HG03196 (cell line): ENCODE measurements at regions not wholly inside any gene's neighbourhood (a gene's known extent, or its start where the extent isn't known, plus 50 kb on each side); places are given as distances from the start of the nearest gene placed in this dataset.

Source experiments
- ATAC-seq: cut with Tn5 transposase; IDR thresholded peaks from one replicate; pipeline ENCODE4 v1.9.1; 2021; ENCODE audit not compliant: unreplicated experiment

DNA sequence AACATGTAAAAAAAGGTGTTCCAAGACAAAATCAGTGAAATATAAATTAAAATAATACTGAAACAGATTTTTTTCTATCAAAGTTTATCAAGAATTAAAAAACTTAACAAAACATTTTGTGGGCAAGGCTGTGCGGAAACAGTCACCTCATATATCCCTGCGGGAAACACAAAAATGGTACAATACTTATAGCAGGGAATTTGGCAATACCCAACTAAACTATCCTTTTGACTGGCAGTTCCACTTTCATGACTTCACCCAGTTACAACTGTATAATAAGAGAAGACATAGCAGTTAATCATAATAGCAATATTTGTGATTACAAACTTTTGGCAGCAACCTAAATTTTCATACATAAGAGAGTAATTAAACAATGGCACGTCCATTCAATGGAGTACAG, 121.5 kb upstream of the EGLN3 start:
- no peak for ATAC-seq

DNA sequence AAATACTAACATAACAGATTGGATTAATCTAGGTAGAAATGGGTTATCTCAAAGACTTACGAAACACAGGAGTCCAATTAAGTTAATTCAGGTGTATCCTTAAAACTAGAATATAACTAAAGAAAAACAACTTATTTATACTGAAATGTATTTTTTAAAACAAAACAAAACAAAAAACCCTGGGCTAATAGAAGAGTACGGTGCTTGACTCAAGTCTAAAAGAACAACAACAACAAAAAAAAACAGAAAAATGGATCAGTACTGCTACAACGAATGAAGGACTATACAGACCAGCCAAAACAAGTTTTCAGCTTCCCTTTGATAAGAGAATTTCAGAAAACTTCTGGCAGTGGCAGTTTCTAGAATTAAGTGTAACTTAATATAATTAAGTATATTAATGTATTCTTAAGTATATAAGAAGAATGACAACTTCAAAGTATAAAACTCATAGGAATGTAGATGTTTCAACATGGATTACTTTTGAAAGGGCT, 120.1 kb upstream of the EGLN3 start:
- ATAC-seq = no peak

DNA sequence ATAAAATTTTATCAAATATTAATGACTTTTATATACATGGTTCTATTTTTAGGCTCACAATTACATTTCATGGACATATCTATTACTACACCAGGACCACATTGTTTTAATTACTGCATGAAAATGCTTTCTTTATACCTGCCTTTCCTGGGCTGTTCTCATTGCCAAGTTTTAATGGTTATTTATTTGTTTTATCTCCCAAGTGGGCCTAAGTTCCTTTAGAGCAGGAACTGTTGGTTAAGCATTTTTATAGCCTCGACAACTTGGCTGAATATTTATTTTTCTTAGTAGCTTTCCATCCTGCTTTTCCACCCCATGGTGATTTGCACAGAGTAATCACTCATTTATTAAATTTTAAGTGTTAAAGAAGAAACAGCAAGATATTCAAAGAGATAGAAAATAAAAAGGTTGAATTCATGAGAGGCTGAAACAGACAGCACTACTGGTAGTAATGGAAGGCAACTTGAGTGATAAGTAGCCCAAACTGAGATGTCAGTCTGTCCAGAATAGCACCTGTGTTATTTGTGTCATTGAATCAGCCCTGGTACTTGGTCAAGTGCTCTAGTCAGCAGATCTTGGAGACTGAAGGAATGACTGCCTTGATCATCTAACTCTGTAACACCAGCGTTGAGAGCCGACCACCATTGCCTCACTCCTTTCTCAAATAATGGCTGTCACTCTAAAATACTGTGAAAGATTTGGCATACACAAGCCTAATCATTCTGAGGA, 119.1 kb upstream of the EGLN3 start:
- ATAC-seq = no peak

DNA sequence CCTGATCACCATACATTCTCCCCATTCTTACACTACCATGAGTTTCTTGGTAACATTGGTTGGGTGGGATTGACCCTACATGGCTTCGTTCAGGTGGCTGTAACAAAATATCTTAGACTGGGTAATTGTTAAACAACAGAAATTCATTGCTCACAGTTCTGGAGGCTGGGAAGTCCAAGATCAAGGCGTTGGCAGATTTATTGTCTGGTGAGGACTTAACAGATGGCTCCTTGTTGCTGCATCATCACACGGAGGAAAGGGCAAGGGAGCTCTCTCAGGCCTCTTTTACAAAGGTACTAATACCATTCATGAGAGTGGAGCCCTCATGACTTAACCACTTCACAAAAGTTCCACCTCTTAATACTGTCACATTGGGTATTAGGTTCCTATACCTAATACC, 116.7 kb upstream of the EGLN3 start:
- ATAC-seq = no peak

DNA sequence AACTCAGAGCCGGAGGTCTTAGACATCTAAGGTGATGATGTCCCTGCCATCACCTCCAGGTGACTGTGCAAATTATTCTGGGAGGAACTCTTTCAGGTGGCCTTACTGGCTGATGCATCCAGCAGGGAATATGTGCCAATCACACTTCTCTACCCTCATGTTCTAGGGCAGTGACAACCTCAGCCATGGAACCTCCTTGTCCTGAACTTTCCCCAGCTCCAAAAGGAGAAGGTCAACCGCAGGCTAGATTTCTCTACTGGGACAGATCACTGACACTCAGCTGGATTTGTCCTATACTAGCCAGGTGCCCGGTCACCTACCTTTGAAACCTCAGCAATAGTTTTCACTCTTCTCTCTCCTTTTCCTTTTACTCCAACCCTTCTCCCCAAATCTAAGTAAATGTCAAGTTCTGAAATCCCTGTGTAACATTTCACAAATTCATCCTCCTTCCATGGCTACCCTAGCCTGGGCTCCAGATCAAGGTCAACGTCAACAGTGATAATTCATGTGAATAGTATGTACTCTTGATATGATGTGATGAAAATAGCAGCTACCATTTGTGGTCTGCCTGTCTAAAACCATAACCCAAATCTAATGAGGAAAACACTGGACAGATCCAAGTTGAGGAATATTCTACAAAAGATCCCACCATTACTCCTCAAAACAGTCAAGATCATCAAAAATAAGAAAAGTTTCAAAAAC, 115.0 kb upstream of the EGLN3 start:
- no peak for ATAC-seq

DNA sequence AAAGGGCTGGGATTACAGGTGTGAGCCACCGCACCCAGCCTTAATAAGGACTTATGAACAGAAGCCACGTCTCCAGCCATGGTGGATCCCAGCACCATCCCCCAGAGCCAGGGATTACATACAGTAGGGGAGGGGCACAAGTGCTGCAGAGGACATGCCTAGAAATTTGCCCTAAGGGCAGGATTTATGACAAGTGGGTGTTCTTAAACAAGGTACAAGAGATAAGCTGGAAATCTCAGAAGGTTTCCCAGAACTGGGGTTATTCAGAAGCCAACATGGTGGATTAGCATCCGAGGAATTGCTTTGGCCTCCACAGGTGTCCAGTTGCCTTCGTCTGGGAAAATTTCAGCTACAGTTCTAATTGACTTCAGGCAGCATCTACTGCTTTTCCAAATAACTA, 114.4 kb upstream of the EGLN3 start:
- no peak for ATAC-seq

DNA sequence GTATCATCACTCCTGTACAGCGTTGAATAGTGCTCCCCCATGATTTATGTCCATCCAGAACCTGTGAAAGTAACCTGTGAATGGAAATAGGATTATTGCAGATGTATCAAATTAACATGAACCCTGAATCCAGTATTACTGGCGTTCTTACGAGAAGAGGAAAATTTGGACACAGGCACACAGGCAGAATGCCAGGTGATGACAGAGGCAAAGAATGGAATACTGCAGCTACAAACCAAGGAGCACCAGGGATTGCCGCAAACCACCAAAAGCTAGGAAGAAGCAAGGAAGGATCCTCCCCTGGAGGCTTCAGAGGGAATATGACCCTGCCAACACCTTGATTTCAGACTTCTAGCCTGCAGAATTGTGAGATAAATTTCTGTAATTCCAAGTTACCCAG, 113.5 kb upstream of the EGLN3 start:
- ATAC-seq = no peak

DNA sequence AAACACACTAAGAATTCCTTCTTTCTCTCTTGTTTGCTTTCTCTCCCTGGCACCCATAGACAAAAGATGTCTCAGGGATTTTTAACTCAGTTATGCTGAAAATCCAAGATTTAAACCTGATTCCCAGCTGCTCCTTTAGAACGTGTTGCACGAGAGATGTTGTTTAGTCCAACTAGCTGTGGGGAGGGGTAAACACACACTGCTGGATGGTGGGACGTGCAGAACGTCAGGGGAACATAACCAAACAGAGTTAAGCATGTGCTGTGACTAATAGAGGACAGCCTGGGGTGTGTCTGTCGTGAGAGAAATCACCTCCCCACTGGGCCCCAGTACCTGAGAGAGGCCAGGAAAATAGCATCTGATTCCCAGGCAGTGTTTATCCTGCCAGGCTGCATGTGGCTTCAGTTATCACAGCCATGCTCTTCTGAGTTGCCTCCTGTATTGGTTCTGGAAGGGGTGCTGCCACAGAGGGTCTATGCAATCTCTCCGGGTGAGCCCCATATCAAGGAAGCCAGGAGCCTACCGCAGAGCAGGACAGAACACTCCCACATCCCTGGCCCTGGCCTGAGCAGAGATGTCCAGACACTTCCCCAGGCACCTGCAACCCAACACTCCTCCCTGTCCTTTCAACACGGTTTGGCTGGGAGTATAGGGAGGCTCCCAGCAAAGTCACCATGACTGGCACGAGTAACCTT, 112.7 kb upstream of the EGLN3 start:
- ATAC-seq = no peak

DNA sequence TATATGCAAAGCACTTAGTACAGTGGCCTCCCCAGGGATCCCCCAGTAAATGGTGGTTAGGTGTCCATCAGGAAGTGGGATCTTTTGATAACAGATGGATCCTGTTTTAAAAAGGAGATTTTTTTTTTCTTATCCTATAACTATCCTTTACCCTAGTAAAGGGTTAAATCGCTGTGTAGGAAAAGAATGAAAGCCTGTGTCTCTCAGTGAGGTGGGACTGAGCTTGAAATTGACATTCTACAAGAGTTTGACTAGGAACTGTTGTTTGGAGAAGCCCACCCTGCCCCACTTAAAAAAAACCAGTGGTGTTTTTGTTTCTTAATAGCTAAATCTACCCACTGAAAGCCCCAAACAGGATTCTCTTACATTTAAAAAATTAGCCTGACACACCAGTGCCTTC, 112.2 kb upstream of the EGLN3 start:
- no peak for ATAC-seq

DNA sequence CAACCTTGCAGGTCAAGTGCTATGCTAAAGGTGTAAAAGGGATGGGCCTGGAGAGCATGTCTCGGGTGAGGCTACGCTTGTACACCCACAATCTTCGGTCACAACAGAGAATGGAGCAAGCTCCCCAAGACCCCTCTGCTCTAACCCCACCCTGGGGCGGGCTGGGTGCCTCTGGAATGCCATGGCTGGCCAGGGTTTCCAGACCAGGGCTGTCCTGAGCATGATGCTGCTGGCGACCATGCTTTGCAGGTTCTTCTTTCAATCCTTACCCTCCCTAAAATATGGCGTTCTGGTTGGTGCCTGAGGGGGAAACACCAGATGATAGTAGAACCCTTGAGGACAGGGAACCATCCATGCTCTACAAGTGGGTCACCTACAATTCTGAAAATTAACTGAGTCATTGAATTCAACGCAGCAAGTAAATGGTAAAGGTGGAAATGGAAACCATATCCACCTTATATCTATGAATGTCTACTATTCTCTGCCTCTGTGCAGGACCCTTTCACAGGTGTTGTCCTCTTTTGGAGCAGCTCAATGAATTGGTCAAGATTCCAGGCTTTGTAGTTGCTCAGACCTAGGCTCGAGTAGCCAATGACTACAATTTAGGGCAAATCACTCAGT, 111.6 kb upstream of the EGLN3 start:
- no peak for ATAC-seq

DNA sequence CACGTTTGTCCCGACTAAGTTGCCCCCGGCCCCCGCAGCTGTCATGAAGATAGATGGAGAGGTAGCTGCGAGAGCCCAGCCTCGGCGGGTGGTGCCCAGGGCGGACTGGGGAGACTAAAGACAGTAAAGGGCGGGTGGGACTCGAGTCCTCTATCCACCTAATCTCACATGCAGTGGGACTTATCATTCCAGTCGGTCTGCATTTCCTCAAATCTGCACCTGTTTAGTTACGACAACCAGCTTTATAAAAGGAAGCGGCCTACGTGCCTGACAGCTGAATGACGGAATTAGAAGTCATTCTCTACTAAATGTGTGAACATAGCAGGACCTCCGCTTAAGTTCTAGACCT, 109.8 kb upstream of the EGLN3 start:
- no peak for ATAC-seq

DNA sequence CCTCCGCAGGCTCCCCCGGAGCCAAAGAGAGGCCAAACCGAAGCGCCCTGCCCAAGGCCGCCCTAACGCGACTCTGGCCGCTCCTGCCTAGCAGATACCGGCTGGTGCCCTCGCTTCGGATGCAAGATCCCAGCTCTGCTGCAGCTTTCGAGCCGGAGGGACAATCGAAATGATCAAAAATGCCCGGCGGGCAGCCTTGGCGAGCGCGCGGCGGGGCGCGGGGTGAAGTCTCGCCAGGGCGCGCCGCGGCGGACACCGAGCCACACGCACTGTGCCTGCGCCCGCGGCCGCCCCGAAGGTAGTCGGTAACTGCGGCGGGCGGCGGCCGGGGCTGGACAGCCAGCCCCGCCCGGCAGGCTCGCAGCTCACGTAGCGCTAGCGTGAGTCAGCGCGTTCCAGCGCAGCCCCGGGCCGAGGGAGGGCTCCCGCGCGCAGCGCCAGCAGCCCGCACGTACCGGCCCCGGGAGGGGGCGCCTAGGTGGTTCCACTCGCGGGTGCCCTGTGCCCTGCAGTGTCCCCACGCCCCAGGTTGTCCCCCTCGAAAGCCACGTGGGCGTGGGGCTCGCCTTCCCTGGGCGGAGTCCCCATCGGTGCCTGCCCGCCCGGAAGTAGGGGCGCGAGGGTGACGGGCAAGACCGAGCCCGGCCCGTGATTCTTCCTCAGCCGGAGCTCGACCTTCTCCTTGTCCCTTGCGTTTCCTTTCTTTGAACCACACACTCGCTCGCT, 109.2 kb upstream of the EGLN3 start:
- peak; percentile 77 for ATAC-seq

DNA sequence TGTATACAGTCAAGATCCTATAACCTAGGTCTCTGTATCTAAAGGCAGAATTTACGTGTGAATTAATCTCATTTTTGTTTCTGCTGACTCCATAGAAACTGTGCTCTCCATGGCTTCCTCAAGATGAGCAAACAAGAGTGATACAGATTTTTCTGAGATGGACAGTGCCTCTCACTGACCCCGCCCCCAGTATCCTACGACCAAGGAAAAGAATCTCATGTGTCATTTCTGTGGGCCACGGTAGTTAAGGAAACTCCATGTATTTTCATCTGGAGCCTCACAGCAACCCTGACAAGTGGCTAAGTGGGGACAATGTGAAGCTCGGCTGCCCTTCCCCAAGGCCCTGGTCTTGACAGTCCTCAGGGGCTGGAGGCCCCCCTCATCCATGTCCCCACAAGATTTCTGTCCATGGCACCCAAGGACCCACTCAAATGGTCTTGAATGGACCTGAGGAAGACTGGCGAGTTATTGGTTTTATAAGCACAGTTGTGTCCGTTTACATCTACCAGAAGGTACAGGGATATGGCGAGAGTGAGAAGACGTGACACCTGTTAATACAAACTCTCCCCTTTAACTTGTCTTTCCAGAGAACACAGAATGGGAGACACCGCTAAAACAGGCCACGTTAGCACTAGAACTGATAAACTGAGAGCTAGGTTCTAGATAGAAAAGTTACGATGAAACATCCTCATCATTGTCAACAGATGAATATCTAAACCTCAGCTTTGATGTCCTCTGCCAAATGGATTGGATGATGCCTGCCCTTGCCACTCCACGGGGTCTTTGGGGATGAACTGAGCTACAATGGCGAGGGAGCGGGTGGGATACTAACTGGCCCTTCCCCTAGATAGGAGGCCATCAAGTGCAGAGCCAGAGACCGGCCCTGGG, 108.4 kb upstream of the EGLN3 start:
- no peak for ATAC-seq

DNA sequence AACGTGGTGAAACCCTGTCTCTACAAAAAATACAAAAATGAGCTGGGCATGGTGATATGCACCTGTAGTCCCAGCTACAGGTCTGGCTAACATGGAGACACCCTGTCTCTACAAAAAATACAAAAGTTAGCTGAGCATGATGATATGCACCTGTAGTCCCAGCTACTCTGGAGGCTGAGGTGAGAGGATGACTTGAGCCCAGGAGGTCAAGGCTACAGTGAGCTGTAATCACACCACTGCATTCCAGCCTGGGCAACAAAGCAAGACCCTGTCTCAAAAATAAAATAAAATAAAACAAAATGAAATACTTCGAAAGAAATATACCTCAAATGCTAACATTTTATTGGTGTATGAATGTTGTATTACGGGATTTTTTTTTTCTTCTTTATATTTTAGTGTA, 107.6 kb upstream of the EGLN3 start:
- ATAC-seq = no peak

DNA sequence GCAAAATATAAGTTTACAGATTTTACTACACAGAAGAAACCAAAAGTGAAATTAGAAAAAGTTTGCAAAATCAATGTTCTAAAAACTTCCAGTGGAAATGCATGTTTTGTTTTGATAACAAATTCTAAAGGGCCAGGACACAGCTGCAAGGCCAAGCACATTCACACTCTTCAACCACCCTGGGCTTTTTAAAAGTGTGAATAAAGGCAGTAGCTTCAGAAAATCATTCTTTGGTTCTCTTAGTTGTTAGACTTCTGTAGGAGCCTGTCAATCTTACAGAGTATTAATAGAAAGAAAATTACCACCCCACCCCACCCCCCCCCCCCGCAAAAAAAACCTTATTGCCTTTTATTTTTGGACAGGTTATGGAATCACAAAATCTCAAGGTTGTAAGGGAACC, 105.2 kb upstream of the EGLN3 start:
- no peak for ATAC-seq

DNA sequence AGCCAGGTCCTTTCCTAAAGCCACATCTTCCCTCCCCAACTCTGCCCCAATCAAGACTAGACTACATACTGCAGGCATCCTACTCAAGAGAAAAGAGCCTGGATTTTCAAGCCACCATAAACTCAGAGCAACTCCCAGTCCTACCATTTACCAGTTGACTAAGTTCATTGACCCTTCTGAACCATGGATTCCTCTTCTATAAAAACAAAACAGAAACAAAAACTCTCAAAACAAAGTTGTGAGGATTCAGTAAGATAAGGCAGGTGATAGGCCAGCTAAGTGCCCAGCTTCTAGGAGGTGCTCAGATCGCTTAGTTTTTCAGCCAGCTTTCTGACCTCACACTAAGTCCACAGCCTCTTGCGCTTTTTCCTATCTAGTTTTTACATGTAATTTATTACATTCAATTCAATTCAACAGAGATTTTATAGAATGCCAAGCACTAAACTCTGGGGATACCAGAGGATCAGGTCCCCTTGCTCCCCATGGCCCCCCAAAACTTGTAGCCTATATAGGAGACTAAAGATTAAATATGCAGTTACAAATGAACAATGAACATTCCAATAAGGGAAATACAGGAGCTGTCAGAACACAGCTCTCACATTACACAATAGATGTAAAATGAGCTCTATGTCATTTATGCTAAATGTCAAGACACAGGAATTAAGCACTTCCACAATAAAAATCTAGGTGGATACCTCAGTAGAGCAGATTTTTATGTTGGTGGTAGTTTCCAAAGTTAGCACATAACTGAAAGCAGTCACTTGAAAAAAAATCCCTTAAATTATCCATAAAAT, 104.5 kb upstream of the EGLN3 start:
- ATAC-seq = no peak

DNA sequence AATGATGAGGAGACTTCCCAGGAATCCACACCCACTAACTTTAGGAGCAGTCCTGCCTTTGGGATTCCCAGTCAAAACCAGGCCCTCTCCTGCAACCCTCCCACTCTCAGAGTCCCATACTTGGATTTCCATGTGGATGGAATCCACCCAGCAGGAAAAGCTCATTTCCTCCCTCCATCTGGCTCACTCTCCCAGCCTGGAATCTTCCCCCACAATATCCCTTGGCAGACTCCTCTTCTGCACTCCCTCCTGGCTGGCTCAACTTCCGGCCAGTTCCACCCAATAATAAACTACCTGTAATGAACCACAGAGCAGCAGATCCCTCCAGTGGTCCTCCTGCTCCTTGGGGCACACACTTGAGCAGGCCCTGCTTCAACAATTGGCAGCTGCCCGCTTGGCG, 102.8 kb upstream of the EGLN3 start:
- no peak for ATAC-seq

DNA sequence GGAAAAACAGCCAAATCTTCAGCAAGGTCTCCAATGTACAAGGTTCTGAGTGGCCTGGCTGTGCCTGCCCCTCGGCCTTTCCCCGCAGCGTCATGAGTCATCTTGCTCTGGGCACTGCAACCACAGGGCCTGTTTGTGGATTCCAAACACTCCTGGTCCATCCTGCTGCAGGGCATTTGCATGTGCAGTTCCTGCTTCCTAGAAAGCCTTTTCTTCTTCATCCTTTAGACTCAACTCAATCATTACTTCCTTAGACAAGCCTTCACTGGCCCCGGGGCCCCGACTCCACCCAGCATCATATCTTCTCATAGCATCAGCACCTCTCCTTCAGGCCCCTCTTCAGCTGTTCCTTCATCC, 101.8 kb upstream of the EGLN3 start:
- peak; percentile 46 for ATAC-seq

DNA sequence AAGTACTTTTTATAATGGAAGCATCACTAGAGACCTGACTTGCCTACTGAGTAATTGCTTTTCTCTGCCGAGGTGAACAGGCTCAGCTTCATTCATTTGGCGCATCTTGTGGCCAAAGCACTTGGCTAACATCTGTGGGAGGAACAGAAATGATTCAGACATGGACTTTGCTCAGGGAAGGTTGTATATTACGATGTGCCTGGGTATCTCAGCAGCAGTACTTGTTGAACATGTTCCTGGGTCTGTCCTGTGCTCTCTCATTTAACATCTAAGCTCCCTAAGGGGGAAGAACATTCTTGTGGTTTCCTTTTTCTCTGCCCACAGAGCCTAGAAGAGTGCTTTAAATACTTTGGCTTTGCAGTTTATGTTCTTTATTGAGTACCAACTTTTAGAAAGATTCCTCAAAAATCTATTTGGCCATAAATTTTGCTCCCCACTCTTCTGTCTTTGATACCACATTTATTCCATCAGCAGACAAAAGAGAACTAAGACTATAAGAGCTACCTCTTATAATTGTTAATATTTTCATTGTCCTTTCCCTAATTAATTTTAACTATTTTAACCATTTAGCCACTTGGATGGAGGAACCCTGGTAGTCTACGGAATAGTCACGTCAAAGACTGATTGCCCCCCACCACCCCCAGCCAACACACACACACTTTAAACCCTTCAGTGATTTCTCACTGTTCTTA, 101.2 kb upstream of the EGLN3 start:
- peak; percentile 52 for ATAC-seq
